ENCODE measurements at regions not wholly inside any gene's neighbourhood (a gene's known extent, or its start where the extent isn't known, plus 50 kb on each side); places are given as distances from the start of the nearest gene placed in this dataset.

DNA sequence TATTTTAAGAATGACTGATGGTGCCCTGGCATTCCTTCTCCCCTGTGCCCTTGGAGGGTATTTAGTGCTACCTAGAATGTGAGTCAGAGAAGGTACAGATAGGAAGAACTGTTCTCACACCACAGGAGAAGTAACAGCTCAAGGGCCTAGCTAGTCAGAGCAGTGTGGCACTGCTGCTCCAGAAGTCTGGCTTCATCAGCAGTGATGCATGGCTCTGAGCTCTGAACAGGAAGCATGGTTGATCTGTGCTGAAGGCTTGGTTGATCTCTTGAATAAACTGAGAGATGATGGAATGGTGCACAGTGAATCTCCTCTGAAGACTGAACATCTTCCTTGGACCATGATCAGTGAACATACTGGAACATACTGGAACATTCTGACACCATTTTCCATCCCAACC, 425.3 kb upstream of the SLC35B3 start:
- Histone ChIP-seq H2AFZ (ENCODE audit: low read depth, low read length) (no peak overlapping the region), H3K27ac (ENCODE audit: insufficient read depth, low read depth, low read length) (no peak overlapping the region), H3K4me3 (replicated peaks in 1 of 3; ENCODE audit: insufficient read depth in 1 of 3, low read depth in 1 of 3, low read length in 3 of 3) (no peak overlapping the region), H3K9ac (replicated peaks; ENCODE audit: extremely low read depth, insufficient read depth, low read length) (no peak overlapping the region), H3K4me2 (ENCODE audit: insufficient read depth, low read length) (no peak overlapping the region), H4K20me1 (replicated peaks; ENCODE audit: control insufficient read depth, extremely low read depth, insufficient read depth, low read length) (no peaks in the 10 kb centered on the region), H3K79me2 (ENCODE audit: control insufficient read depth, insufficient read depth, low read length) (no peaks in the 10 kb centered on the region), H3K9me3 (replicated peaks; ENCODE audit: control insufficient read depth, insufficient read depth, low read length) (no peaks in the 10 kb centered on the region), H3K27me3 (ENCODE audit: control insufficient read depth in 2 of 2, insufficient read depth in 2 of 2, low read length in 2 of 2) (no peaks in the 10 kb centered on the region), H3K4me1 (ENCODE audit: control insufficient read depth, extremely low read depth, insufficient read depth, low read length) (no peaks in the 10 kb centered on the region), H3K9me1 (replicated peaks; ENCODE audit: control insufficient read depth, extremely low read depth, insufficient read depth, low read length) (no peaks in the 10 kb centered on the region), H3K36me3 (ENCODE audit: control insufficient read depth in 2 of 2, extremely low read depth in 1 of 2, insufficient read depth in 2 of 2, low read length in 2 of 2) (no peaks in the 10 kb centered on the region)
- POLR2A ChIA-PET: no interaction called here
- FAIRE-seq (no peak), DNase-seq (ENCODE audit: low read depth, low spot score) (no peak)
- no TSS peak for BruUV-seq (replicated peaks)
- CTCF ChIA-PET: no interaction called here
- intact Hi-C loops (cut with micrococcal nuclease): no loop called here
- TF ChIP-seq, protein P1, sequence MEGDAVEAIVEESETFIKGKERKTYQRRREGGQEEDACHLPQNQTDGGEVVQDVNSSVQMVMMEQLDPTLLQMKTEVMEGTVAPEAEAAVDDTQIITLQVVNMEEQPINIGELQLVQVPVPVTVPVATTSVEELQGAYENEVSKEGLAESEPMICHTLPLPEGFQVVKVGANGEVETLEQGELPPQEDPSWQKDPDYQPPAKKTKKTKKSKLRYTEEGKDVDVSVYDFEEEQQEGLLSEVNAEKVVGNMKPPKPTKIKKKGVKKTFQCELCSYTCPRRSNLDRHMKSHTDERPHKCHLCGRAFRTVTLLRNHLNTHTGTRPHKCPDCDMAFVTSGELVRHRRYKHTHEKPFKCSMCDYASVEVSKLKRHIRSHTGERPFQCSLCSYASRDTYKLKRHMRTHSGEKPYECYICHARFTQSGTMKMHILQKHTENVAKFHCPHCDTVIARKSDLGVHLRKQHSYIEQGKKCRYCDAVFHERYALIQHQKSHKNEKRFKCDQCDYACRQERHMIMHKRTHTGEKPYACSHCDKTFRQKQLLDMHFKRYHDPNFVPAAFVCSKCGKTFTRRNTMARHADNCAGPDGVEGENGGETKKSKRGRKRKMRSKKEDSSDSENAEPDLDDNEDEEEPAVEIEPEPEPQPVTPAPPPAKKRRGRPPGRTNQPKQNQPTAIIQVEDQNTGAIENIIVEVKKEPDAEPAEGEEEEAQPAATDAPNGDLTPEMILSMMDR (IDR thresholded peaks at IDR 0.05; ENCODE audit: extremely low read depth in 1 of 2, insufficient read depth in 1 of 2, low read depth in 1 of 2, low read length in 2 of 2): no peak
- no peak for TF ChIP-seq GATA2 (IDR thresholded peaks at IDR 0.05; ENCODE audit: insufficient read depth, insufficient read length, low read depth, low read length)
- dilution Hi-C loops (cut with MboI; ENCODE audit: extremely low pct_ligation_motif_present, low sequenced_read_pairs): no loop called here

DNA sequence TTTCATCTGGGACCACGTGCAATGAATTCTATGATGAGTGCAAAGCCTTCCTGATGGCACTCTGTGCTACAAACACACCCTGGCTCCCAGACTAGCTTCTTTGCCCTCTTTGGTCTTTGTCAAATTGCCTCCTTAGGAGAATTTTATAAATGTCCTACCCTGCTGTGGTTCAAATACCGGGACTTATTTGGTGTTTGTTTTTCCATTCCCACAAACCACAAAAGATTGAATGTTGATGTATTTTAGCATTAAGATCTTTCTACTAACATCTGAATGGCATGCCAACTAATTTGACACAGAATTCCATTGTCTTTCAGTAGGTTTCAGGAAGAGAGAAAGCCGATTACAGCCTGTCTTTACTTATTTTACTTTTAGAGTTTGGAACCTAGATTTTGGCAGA, 424.2 kb upstream of the SLC35B3 start:
- H3K79me2 ChIP-seq (ENCODE audit: control insufficient read depth, insufficient read depth, low read length): no peaks in the 10 kb centered on the region
- TF ChIP-seq POLR2A (IDR thresholded peaks at IDR 0.05; ENCODE audit: low read depth, low read length) (no peak), POLR2AphosphoS5 (IDR thresholded peaks at IDR 0.05; ENCODE audit: insufficient read depth, low read depth, low read length) (no peak), FOS (IDR thresholded peaks at IDR 0.05; ENCODE audit: borderline replicate concordance, insufficient read depth, low read length) (no peak), EZH2 (IDR thresholded peaks at IDR 0.05; ENCODE audit: borderline replicate concordance, low read depth, low read length, severe bottlenecking) (no peak), MYC (IDR thresholded peaks at IDR 0.05; ENCODE audit: low read depth, low read length) (no peak), JUN (IDR thresholded peaks at IDR 0.05; ENCODE audit: borderline replicate concordance, insufficient read depth, insufficient read length, low read depth) (no peak), MAX (IDR thresholded peaks at IDR 0.05; ENCODE audit: insufficient read depth, insufficient read length) (no peak), GATA2 (IDR thresholded peaks at IDR 0.05; ENCODE audit: insufficient read depth, insufficient read length, low read depth, low read length) (no peak)
- TF ChIP-seq, protein P1 (IDR thresholded peaks at IDR 0.05; ENCODE audit: extremely low read depth in 1 of 2, insufficient read depth in 1 of 2, low read depth in 1 of 2, low read length in 2 of 2): no peak
- H3K36me3 ChIP-seq (ENCODE audit: control insufficient read depth in 2 of 2, extremely low read depth in 1 of 2, insufficient read depth in 2 of 2, low read length in 2 of 2): no peaks in the 10 kb centered on the region
- intact Hi-C loops (cut with micrococcal nuclease) (no loop called here), dilution Hi-C loops (cut with MboI; ENCODE audit: extremely low pct_ligation_motif_present, low sequenced_read_pairs) (no loop called here)
- CTCF ChIA-PET: no interaction called here
- peaks cover 2% of the 10 kb centered on the region for H3K9me3 ChIP-seq (replicated peaks; ENCODE audit: control insufficient read depth, insufficient read depth, low read length)
- no peak overlapping the region for H3K4me3 ChIP-seq (replicated peaks in 1 of 3; ENCODE audit: insufficient read depth in 1 of 3, low read depth in 1 of 3, low read length in 3 of 3)
- no peak overlapping the region for H3K4me2 ChIP-seq (ENCODE audit: insufficient read depth, low read length)
- H4K20me1 ChIP-seq (replicated peaks; ENCODE audit: control insufficient read depth, extremely low read depth, insufficient read depth, low read length): no peaks in the 10 kb centered on the region
- no TSS peak for BruUV-seq (replicated peaks)
- no peak for DNase-seq (ENCODE audit: low read depth, low spot score)
- H3K4me1 ChIP-seq (ENCODE audit: control insufficient read depth, extremely low read depth, insufficient read depth, low read length): no peaks in the 10 kb centered on the region
- no peak overlapping the region for H3K9ac ChIP-seq (replicated peaks; ENCODE audit: extremely low read depth, insufficient read depth, low read length)
- no peak for FAIRE-seq
- H2AFZ ChIP-seq (ENCODE audit: low read depth, low read length): no peak overlapping the region
- POLR2A ChIA-PET: no interaction called here
- H3K27ac ChIP-seq (ENCODE audit: insufficient read depth, low read depth, low read length): no peak overlapping the region
- H3K27me3 ChIP-seq (ENCODE audit: control insufficient read depth in 2 of 2, insufficient read depth in 2 of 2, low read length in 2 of 2): no peaks in the 10 kb centered on the region
- H3K9me1 ChIP-seq (replicated peaks; ENCODE audit: control insufficient read depth, extremely low read depth, insufficient read depth, low read length): no peaks in the 10 kb centered on the region
